ENCODE measurements at regions not wholly inside any gene's neighbourhood (a gene's known extent, or its start where the extent isn't known, plus 50 kb on each side); places are given as distances from the start of the nearest gene placed in this dataset.
"Not testable (repeated sequence)": the region's sequence is repeated elsewhere in the genome, so short reads cannot be mapped to it uniquely, and the experiment has no call there.

GRCh38 chr21:28696844-28697410 lies 295.8 kb downstream of the LTN1 start:
- no peak for DNase-seq

DNA sequence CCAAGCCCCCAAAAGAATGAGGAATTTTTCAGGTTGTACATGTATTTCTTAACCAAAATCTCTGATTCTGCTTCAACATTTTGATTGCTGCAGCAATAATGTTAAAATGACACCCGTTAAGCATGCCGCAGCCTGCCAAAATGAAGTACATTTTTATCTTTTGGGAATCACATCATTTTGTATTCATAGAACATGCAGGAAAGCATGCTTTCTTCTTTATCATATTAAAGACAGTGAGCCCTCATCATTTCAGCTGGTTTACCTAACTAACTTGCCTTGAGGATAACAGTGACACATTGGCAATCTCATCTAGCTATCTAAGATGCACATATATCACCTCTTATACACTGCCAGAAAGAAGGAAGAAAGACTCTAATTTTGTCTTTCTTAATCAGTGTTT lies 299.2 kb downstream of the LTN1 start:
- DNase-seq = no peak

GRCh38 chr21:28690196-28690595 lies 302.5 kb downstream of the LTN1 start:
- no peak for DNase-seq

GRCh38 chr21:28688381-28688780 lies 304.3 kb downstream of the LTN1 start:
- DNase-seq = no peak

GRCh38 chr21:28687586-28687985 lies 305.1 kb downstream of the LTN1 start:
- DNase-seq = no peak

- no peak for DNase-seq
Observed at GRCh38 chr21:28683982-28684752, 308.5 kb downstream of the LTN1 start.

- DNase-seq = not testable (repeated sequence)
Observed at GRCh38 chr21:28682884-28683283, 309.8 kb downstream of the LTN1 start.

- not testable (repeated sequence) for DNase-seq
Observed at GRCh38 chr21:28677096-28677495, 315.6 kb downstream of the LTN1 start.

DNA sequence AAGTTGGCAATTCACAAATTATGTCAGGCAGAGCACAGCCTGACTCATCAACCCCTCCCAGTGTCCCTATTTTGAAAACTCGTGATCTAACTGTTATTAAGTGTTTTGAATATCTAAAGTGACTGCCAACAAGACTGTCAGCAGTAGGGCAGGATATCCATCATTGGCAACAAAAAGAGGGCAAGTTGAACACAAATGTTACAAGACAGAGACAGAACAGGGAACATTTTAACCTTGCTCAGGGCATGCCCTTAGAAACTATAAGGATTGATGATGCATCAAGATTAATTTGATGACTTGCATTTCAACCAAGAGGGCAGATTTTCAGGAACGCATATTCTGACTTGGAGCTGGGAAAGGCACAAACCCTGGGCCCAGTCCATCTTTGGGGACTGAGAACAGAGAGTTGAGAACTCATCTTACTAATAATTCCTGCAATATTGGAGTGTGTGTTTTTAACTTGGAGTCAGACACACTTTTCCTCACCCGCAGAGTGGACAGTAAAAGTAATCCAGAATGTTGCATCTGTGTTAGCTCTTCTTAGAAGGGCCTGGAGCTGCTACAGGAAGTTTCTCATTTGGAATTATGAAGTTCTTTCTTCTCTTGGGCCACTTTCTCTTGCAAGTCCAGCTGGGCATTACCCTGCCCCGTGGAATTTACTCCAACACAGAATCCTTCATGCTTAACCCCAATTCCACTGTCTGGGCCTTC lies 317.2 kb downstream of the LTN1 start:
- no peak for DNase-seq

DNA sequence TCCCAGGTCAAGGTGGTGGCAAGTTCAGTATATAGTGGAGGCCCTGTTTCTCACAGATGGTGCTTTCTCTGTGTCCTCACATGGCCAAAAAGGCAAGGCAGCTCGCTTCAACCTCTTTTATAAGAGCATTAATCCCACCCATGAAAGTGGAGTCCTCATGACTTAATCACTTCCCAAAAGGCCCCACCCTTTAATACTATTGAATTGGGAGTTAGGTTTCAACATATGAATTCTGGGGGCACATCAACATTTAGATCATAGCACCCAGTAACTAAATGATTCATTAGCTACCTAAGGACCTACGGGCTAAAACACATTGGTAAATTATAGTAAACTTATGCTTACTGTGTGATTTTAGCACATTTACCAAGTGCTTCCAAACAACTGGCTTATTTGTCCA lies 317.9 kb downstream of the LTN1 start:
- no peak for DNase-seq

GRCh38 chr21:28671549-28672195 lies 321.0 kb downstream of the LTN1 start:
- no peak for DNase-seq

DNA sequence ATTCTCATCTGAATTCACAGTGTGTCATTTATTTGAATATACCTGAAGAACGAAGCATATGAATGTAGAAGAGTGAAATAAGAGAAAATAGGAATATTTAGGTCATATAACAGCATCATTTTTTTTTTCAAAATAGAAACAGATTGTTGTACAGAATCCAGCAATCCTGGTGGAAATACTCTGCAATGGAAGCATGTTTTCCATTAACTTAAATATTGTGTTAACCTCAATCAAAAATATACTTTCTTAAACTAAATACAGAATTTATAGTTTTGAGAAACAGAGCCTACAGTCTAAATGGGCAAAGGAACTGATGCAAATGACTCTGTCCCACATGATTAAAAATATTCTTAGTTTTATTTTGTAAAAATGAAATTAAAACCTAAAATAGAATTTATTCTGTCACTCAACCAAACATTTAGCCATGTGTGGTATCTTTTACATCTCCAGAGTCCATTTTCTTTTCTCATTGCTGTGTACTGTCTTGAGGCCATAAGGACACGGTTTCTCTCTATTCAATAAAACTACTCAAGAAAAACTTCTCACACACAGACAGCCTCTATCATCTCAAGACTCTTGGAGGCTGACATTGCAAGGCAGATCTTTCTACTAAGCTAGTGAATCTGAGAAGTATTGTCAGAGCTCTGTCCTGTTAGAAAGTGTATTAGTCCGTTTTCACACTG lies 322.6 kb downstream of the LTN1 start:
- no peak for DNase-seq

GRCh38 chr21:28669321-28669720 lies 323.4 kb downstream of the LTN1 start:
- no peak for DNase-seq

DNA sequence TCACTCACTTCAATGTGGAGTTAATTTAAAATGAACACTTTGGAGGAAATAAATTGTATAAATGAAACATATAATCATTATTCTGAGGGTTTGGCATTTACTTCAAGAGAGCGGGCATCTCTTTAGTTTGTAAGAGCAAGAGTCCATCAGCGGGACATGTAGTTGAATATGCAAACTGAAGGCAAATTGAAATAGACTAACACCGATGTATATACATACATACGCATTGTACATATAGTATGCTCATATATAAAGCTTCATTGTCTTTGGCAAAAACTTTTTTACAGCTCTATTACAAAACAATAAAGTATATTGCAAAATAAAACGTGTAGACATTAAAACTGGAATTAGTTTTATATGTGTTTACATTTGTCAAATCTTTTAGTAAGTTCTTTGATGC lies 328.9 kb downstream of the LTN1 start:
- no peak for DNase-seq

GRCh38 chr21:28663111-28663693 lies 329.5 kb downstream of the LTN1 start:
- DNase-seq = no peak

- DNase-seq = no peak
Observed at GRCh38 chr21:28657566-28657965, 335.1 kb downstream of the LTN1 start.

GRCh38 chr21:28655471-28655870 lies 337.2 kb downstream of the LTN1 start:
- DNase-seq = no peak

- DNase-seq = no peak
Observed at GRCh38 chr21:28654406-28654805, 338.3 kb downstream of the LTN1 start.

- DNase-seq = no peak
Observed at GRCh38 chr21:28644762-28645161, 347.9 kb downstream of the LTN1 start.

DNA sequence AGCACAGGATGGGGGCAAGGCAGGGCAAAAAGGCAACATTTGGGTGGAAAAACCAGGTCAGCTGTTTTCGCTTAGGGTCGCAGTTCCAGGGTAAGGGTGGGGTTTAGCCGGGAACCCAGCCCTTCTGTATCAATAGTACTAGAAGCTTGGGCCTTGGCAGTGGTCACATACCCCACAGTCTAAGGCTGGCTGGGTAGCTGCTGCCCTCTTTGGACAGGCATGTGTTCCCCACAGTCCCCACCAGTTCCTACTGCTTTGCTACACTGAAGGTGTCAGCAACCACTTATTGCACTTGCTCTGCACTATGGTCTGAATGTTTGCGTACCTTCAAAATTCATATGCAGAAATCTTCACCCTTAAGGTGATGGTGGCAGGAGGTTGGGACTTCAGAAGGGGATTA lies 349.8 kb downstream of the LTN1 start:
- no peak for DNase-seq

DNA sequence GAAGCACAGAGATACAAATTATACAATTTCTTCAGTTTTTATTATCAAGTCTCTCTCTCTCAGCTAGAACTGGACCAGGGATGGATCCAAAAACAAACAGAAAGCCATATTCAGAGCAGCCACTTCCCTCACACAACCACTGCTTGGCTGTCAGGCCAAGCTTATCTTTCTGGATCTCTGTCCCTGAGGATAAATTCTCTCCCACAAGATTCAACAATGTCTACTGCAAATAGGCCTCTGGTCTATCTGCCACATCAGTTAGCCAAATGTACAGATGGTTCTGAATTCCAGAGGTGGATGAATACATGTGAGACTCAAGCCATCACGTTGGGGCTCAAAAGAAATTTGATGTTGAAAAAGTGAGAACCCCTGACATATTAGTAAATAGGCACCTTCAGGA lies 350.9 kb downstream of the LTN1 start:
- no peak for DNase-seq

GRCh38 chr21:28640326-28640725 lies 352.4 kb downstream of the LTN1 start:
- no peak for DNase-seq

DNA sequence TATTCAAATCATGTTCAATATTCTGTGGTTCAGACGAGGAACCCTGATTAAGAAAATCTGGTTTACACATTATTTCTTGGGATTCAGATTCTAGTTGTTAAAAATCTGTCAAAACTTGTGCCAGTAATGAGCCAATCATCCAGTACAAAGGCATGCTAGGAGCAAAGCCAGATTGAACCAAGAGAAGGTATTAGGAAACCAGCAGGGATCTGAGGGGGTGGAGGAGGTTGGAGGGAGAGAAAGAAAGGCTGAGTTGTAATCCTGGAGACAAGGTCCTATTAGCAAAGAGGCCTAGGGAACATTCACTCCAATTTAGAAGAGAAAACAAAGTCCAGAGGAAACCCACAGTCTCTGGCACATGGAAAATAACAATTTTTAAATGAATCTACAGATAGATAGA lies 352.9 kb downstream of the LTN1 start:
- DNase-seq = no peak
